Body of pancreas (tissue), 4 donors: ENCODE measurements at regions not wholly inside any gene's neighbourhood (a gene's known extent, or its start where the extent isn't known, plus 50 kb on each side); places are given as distances from the start of the nearest gene placed in this dataset.

ENCODE experiments used
- ATAC-seq: fragments of 150-250 bp; one replicate; pipeline ENCODE4 v1.9.1; 2016
- DNase-seq, 4 donors: peaks; one replicate each; pipeline ENCODE4 v3.0.0-alpha.2; 2019
- H3K27ac ChIP-seq, 4 donors: fragments of 200-600 bp; sonication (generic); 1 replicate in 3 of 4; 2 replicates in 1 of 4; pipeline versions ENCODE4 v1.5.1 to v1.6.1; 2016 to 2019; ENCODE audit warnings: mild to moderate bottlenecking in 1 of 4, mixed read lengths in 1 of 4, moderate library complexity in 1 of 4
- H3K27me3 ChIP-seq, 2 donors: fragments of 200-600 bp; sonication (generic); one replicate each; pipeline ENCODE4 v1.6.0; 2016; ENCODE audit warnings: mild to moderate bottlenecking in 1 of 2
- H3K36me3 ChIP-seq, 2 donors: fragments of 200-600 bp; sonication (generic); replicated peaks in 1 of 2; 2 replicates each; pipeline ENCODE4 v1.5.1; 2016; ENCODE audit warnings: low read depth in 2 of 2; ENCODE audit not compliant: insufficient read depth in 1 of 2
- H3K4me1 ChIP-seq: fragments of 200-600 bp; sonication (generic); one replicate; pipeline ENCODE4 v1.6.0; 2016
- H3K4me3 ChIP-seq, 2 donors: fragments of 200-600 bp; sonication (generic); 1 replicate in 1 of 2; 2 replicates in 1 of 2; pipeline ENCODE4 v1.5.1; 2016 to 2019
- H3K9me3 ChIP-seq, 3 donors: fragments of 200-600 bp; sonication (generic); 1 replicate in 2 of 3; 2 replicates in 1 of 3; pipeline ENCODE4 v1.5.1; 2016
- CTCF ChIP-seq, 7 experiments: fragments of 450-650 bp in 4 of 7; fragments of 200-600 bp in 3 of 7; sonication (generic) in 3 of 7; IDR thresholded peaks; one replicate each; pipeline ENCODE4 v1.5.1; 2016 to 2019; ENCODE audit warnings: antibody characterized with exemption in 7 of 7
- POLR2A ChIP-seq, 3 donors: fragments of 450-650 bp; IDR thresholded peaks; one replicate each; pipeline ENCODE4 v1.6.1; 2016; ENCODE audit warnings: antibody characterized with exemption in 3 of 3, mild to moderate bottlenecking in 2 of 3
- WGBS, 2 donors: methylation state at CpG; one replicate each; pipeline ENCODE4 v1.1.5; 2017; 5-methylcytosine and 5-hydroxymethylcytosine counted together
- intact Hi-C: fragments of 100-400 bp; cut with DNase I; formaldehyde crosslinking; loops from one replicate; pipeline ENCODE4 v1.15.1; 2023

GRCh38 chr20:24124003-24124402 lies 135.4 kb upstream of the GGTLC1 start:
- no peaks in the 10 kb centered on the region for H3K36me3 ChIP-seq
- ATAC-seq (no peak), DNase-seq (no peak)
- H3K4me1 ChIP-seq, result no peaks in the 10 kb centered on the region
- H3K27me3 ChIP-seq, result no peaks in the 10 kb centered on the region
- H3K9me3 ChIP-seq, result no peaks in the 10 kb centered on the region
- no peak overlapping the region for H3K27ac ChIP-seq
- intact Hi-C loops, result no loop called here
- no peak overlapping the region for H3K4me3 ChIP-seq
- TF ChIP-seq CTCF (IDR thresholded peaks at IDR 0.05) (no peak), POLR2A (IDR thresholded peaks at IDR 0.05) (no peak)
- 66 to 79% methylated on average over 4 of the region's 4 CpGs for WGBS, 2 donors

GRCh38 chr20:24118441-24119175 lies 130.0 kb upstream of the GGTLC1 start:
- Histone ChIP-seq H3K27me3 (no peaks in the 10 kb centered on the region), H3K4me1 (peaks cover 6% of the 10 kb centered on the region), H3K27ac (no peak overlapping the region), H3K4me3 (no peak overlapping the region), H3K9me3 (no peaks in the 10 kb centered on the region), H3K36me3 (no peaks in the 10 kb centered on the region)
- no peak for DNase-seq
- WGBS, 2 donors, result 37 to 44% methylated on average over 14 to 16 of the region's 16 CpGs
- intact Hi-C loops, result no loop called here
- no peak for TF ChIP-seq POLR2A (IDR thresholded peaks at IDR 0.05)
- TF ChIP-seq CTCF (IDR thresholded peaks at IDR 0.05), result no peak
- no peak for ATAC-seq

GRCh38 chr20:24118034-24118433 lies 129.5 kb upstream of the GGTLC1 start:
- no peak for TF ChIP-seq POLR2A (IDR thresholded peaks at IDR 0.05)
- no peak for TF ChIP-seq CTCF (IDR thresholded peaks at IDR 0.05)
- WGBS, 2 donors, result 40 to 43% methylated on average over 5 of the region's 5 CpGs
- Histone ChIP-seq H3K27ac (no peak overlapping the region), H3K27me3 (no peaks in the 10 kb centered on the region), H3K36me3 (no peaks in the 10 kb centered on the region), H3K4me1 (peaks cover 6% of the 10 kb centered on the region), H3K9me3 (no peaks in the 10 kb centered on the region), H3K4me3 (no peak overlapping the region)
- DNase-seq, result no peak
- ATAC-seq, result no peak
- intact Hi-C loops, result no loop called here

DNA sequence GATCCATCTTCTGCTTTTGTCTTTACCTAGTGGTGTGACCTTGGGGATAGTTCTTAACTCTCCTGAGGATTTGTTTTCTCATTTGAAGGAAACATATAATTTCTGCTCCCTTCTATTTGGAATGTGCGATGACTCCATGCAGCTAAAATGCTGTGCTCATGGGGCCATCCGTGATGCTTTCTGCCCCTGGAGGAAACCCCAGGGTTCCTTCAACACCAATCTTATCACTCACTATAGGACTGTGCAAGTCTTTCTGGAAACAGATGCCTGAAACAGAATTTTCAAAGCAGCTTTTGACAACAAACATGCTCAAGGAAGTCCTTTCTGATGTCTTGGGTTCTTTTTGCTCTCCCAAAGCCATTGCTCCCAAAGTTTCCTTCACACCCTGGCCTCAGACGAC lies 128.8 kb upstream of the GGTLC1 start:
- no peak for DNase-seq
- intact Hi-C loops, result no loop called here
- no peak for ATAC-seq

More for the DNA sequence above, 128.8 kb upstream of the GGTLC1 start:
- Histone ChIP-seq H3K27me3 (no peaks in the 10 kb centered on the region), H3K36me3 (no peaks in the 10 kb centered on the region), H3K9me3 (no peaks in the 10 kb centered on the region), H3K4me1 (peaks cover 6% of the 10 kb centered on the region), H3K27ac (no peak overlapping the region), H3K4me3 (no peak overlapping the region)
- 53 to 58% methylated on average over 3 of the region's 3 CpGs for WGBS, 2 donors
- TF ChIP-seq CTCF (IDR thresholded peaks at IDR 0.05) (no peak), POLR2A (IDR thresholded peaks at IDR 0.05) (no peak)
